Fibroblast of lung (primary cell): ENCODE measurements at regions not wholly inside any gene's neighbourhood (a gene's known extent, or its start where the extent isn't known, plus 50 kb on each side); places are given as distances from the start of the nearest gene placed in this dataset.
A peak's percentile ranks its signal among the peaks of the same experiment; 100 is the strongest.

Experiments
- DNase-seq, 2 donors: peaks; one replicate each; pipeline versions ENCODE4 v3.0.0 to v3.0.0-alpha.2; 2010; ENCODE audit warnings: low read depth in 2 of 2
- H2AFZ ChIP-seq: 2 replicates; pipeline ENCODE4 v1.5.1; 2012; ENCODE audit warnings: low read length, control low read depth, inconsistent platforms
- H3K27ac ChIP-seq: 2 replicates; pipeline ENCODE4 v1.5.1; 2011; ENCODE audit warnings: low read length, control low read depth; ENCODE audit not compliant: insufficient read depth
- H3K27me3 ChIP-seq: 2 replicates; pipeline ENCODE4 v1.5.1; 2011; ENCODE audit warnings: mild to moderate bottlenecking, low read length; ENCODE audit not compliant: control insufficient read depth, insufficient read depth
- H3K36me3 ChIP-seq: 2 replicates; pipeline ENCODE4 v1.5.1; 2011; ENCODE audit warnings: low read length; ENCODE audit not compliant: control insufficient read depth, insufficient read depth
- H3K4me1 ChIP-seq: 2 replicates; pipeline ENCODE4 v1.5.1; 2011; ENCODE audit warnings: low read length; ENCODE audit not compliant: control insufficient read depth, insufficient read depth; ENCODE audit errors: extremely low read depth
- H3K4me2 ChIP-seq: 2 replicates; pipeline ENCODE4 v1.5.1; 2011; ENCODE audit warnings: low read length, control low read depth; ENCODE audit not compliant: insufficient read depth; ENCODE audit errors: extremely low read depth
- H3K4me3 ChIP-seq, 4 experiments: fragments of 200-600 bp in 1 of 4; sonication (generic) in 1 of 4; replicated peaks in 1 of 4; 2 replicates each; pipeline ENCODE4 v1.5.1; 2011 to 2016; ENCODE audit warnings: low read length in 4 of 4, low read depth in 3 of 4, mild to moderate bottlenecking in 3 of 4, control low read depth in 2 of 4, inconsistent platforms in 1 of 4, mixed read lengths in 1 of 4; ENCODE audit not compliant: insufficient read depth in 1 of 4; ENCODE audit errors: control extremely low read depth in 1 of 4
- H3K79me2 ChIP-seq: 2 replicates; pipeline ENCODE4 v1.5.1; 2012; ENCODE audit warnings: mild to moderate bottlenecking, low read length, inconsistent platforms; ENCODE audit not compliant: control insufficient read depth, insufficient read depth
- H3K9ac ChIP-seq: 2 replicates; pipeline ENCODE4 v1.5.1; 2011; ENCODE audit warnings: mild to moderate bottlenecking, low read length, control low read depth; ENCODE audit not compliant: insufficient read depth
- H3K9me3 ChIP-seq: 2 replicates; pipeline ENCODE4 v1.5.1; 2012; ENCODE audit warnings: low read depth, low read length; ENCODE audit not compliant: control insufficient read depth, insufficient read depth
- H4K20me1 ChIP-seq: 2 replicates; pipeline ENCODE4 v1.5.1; 2011; ENCODE audit warnings: low read length; ENCODE audit not compliant: control insufficient read depth, insufficient read depth; ENCODE audit errors: extremely low read depth
- EZH2 ChIP-seq: IDR thresholded peaks from 2 replicates; pipeline ENCODE4 v1.5.1; 2012; ENCODE audit warnings: low read length, control low read depth, mild to moderate bottlenecking; ENCODE audit errors: missing control alignments
- TF ChIP-seq, protein P1 (sequence below), 2 donors: IDR thresholded peaks in 1 of 2; conservative IDR thresholded peaks in 1 of 2; 1 replicate in 1 of 2; 2 replicates in 1 of 2; pipeline ENCODE4 v1.5.1; 2011 to 2012; ENCODE audit warnings: low read length in 2 of 2, control low read depth in 1 of 2, inconsistent platforms in 1 of 2, low read depth in 1 of 2, mild to moderate bottlenecking in 1 of 2

DNA sequence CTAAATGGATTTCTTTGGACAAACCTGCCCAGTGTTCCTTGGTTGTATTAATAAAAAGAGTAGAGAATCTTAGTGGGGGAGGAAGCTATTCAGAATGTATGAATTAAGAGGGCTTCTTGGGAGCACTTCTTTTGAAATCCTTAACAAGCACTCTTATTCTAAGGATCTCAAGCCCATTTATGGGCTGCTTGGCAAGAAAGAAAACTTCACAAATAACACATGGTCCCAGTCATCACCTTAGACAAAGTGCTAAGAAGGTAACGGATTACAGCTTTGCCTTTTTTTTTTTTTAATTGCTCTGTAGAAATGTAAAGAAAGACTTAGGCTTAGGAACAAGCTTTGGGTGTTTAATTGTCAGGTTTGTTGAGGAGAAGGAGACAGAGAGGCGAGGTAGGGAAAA, 76.6 kb upstream of the IPO9 start:
- Histone ChIP-seq H3K27me3 (no peaks in the 10 kb centered on the region), H3K27ac (no peak overlapping the region), H3K36me3 (no peaks in the 10 kb centered on the region), H3K9me3 (no peaks in the 10 kb centered on the region), H2AFZ (no peak overlapping the region), H4K20me1 (peaks cover 1% of the 10 kb centered on the region), H3K4me2 (no peak overlapping the region), H3K4me1 (peaks cover 63% of the 10 kb centered on the region), H3K9ac (no peak overlapping the region), H3K4me3 (no peak overlapping the region), H3K79me2 (peaks cover 82% of the 10 kb centered on the region)
- no peak for TF ChIP-seq EZH2
- TF ChIP-seq, protein P1, sequence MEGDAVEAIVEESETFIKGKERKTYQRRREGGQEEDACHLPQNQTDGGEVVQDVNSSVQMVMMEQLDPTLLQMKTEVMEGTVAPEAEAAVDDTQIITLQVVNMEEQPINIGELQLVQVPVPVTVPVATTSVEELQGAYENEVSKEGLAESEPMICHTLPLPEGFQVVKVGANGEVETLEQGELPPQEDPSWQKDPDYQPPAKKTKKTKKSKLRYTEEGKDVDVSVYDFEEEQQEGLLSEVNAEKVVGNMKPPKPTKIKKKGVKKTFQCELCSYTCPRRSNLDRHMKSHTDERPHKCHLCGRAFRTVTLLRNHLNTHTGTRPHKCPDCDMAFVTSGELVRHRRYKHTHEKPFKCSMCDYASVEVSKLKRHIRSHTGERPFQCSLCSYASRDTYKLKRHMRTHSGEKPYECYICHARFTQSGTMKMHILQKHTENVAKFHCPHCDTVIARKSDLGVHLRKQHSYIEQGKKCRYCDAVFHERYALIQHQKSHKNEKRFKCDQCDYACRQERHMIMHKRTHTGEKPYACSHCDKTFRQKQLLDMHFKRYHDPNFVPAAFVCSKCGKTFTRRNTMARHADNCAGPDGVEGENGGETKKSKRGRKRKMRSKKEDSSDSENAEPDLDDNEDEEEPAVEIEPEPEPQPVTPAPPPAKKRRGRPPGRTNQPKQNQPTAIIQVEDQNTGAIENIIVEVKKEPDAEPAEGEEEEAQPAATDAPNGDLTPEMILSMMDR (conservative IDR thresholded peaks at IDR 0.05 in 1 of 2, IDR thresholded peaks at IDR 0.05 in 1 of 2; ENCODE audit: low read depth in 1 of 2, low read length in 2 of 2) = no peak
- DNase-seq = no peak

DNA sequence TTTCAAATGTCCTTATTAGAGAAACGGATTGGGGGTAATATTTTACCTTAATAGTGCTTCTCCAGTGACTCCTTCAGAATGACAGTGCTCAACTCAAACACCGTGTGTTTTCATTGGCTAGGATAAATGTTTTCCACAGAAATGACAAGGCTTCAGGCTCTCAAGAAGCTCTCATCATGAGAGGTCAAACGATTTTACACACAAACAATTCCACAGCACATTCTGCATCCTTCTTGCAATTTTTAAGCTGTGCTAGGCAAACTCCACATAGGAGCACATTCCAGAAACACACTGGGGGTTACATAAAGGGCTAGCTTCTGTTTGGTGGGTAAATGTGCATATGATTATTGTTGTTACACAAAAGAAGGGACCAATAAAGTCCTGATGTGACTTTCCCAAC, 75.5 kb upstream of the IPO9 start:
- no peak overlapping the region for H3K4me2 ChIP-seq
- no peak overlapping the region for H3K9ac ChIP-seq
- no peak overlapping the region for H2AFZ ChIP-seq
- no peak overlapping the region for H3K4me3 ChIP-seq
- H4K20me1 ChIP-seq = peaks cover under 1% of the 10 kb centered on the region
- no peak for TF ChIP-seq EZH2
- TF ChIP-seq, protein P1 (conservative IDR thresholded peaks at IDR 0.05 in 1 of 2, IDR thresholded peaks at IDR 0.05 in 1 of 2; ENCODE audit: low read depth in 1 of 2, low read length in 2 of 2) = no peak
- no peaks in the 10 kb centered on the region for H3K9me3 ChIP-seq
- no peaks in the 10 kb centered on the region for H3K36me3 ChIP-seq
- no peak overlapping the region for H3K27ac ChIP-seq
- H3K4me1 ChIP-seq = peaks cover 55% of the 10 kb centered on the region
- peaks cover 82% of the 10 kb centered on the region for H3K79me2 ChIP-seq
- DNase-seq = peak in 1 of 2 donors; percentile 57
- no peaks in the 10 kb centered on the region for H3K27me3 ChIP-seq

DNA sequence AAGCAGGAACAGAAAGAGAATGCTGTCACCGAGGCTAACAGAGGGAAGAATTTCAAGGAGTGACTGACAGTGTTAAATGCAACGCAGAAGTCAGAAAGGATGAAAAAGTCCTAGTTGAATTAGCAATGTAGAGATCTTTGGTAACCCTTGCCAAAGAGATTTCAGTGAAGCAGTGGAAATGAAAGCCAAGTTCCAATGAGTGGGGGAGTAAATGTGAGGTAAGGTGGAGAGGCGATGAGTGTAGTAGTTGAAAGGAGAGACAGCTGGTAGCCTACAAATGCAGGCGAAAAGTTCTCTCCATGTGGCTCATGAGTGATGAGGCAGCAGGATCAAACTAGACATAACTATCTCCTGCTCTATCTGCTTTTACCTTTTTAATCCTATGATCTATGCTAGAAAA, 74.6 kb upstream of the IPO9 start:
- peaks cover 6% of the 10 kb centered on the region for H4K20me1 ChIP-seq
- no peaks in the 10 kb centered on the region for H3K27me3 ChIP-seq
- no peak overlapping the region for H2AFZ ChIP-seq
- DNase-seq = peak in 1 of 2 donors; percentile 85
- no peak overlapping the region for H3K9ac ChIP-seq
- H3K4me2 ChIP-seq = no peak overlapping the region
- TF ChIP-seq, protein P1 (conservative IDR thresholded peaks at IDR 0.05 in 1 of 2, IDR thresholded peaks at IDR 0.05 in 1 of 2; ENCODE audit: low read depth in 1 of 2, low read length in 2 of 2) = no peak
- no peak for TF ChIP-seq EZH2
- no peak overlapping the region for H3K4me3 ChIP-seq
- H3K36me3 ChIP-seq = no peaks in the 10 kb centered on the region
- no peaks in the 10 kb centered on the region for H3K9me3 ChIP-seq
- H3K79me2 ChIP-seq = peaks cover 81% of the 10 kb centered on the region
- H3K27ac ChIP-seq = no peak overlapping the region
- H3K4me1 ChIP-seq = peaks cover 57% of the 10 kb centered on the region
